ENCODE measurements at regions not wholly inside any gene's neighbourhood (a gene's known extent, or its start where the extent isn't known, plus 50 kb on each side); places are given as distances from the start of the nearest gene placed in this dataset.

- DNase-seq = no peak
These were observed 583.8 kb downstream of the BRINP1 start for GRCh38 chr9:118785456-118785855.

GRCh38 chr9:118786877-118787276 lies 582.4 kb downstream of the BRINP1 start:
- no peak for DNase-seq

- no peak for DNase-seq
These were observed 560.0 kb downstream of the BRINP1 start for GRCh38 chr9:118809160-118809625.

GRCh38 chr9:118829334-118829733 lies 539.9 kb downstream of the BRINP1 start:
- no peak for DNase-seq

GRCh38 chr9:118832371-118832770 lies 536.9 kb downstream of the BRINP1 start:
- DNase-seq = no peak

GRCh38 chr9:118836891-118837290 lies 532.3 kb downstream of the BRINP1 start:
- DNase-seq = no peak

GRCh38 chr9:118871531-118871930 lies 497.7 kb downstream of the BRINP1 start:
- DNase-seq = no peak

- DNase-seq = no peak
These were observed 486.6 kb downstream of the BRINP1 start for GRCh38 chr9:118882684-118883083.

- DNase-seq = no peak
These were observed 485.8 kb downstream of the BRINP1 start for GRCh38 chr9:118883411-118883810.

GRCh38 chr9:118891213-118891612 lies 478.0 kb downstream of the BRINP1 start:
- no peak for DNase-seq

- DNase-seq = no peak
These were observed 472.8 kb downstream of the BRINP1 start for GRCh38 chr9:118896324-118897000.

GRCh38 chr9:118918180-118918579 lies 451.1 kb downstream of the BRINP1 start:
- DNase-seq = no peak

GRCh38 chr9:118928722-118929121 lies 440.5 kb downstream of the BRINP1 start:
- no peak for DNase-seq

GRCh38 chr9:118929287-118929686 lies 439.9 kb downstream of the BRINP1 start:
- DNase-seq = no peak

GRCh38 chr9:118931941-118932340 lies 437.3 kb downstream of the BRINP1 start:
- DNase-seq = no peak

- DNase-seq = no peak
These were observed 430.7 kb downstream of the BRINP1 start for GRCh38 chr9:118938581-118938980.

- DNase-seq = no peak
These were observed 428.8 kb downstream of the BRINP1 start for GRCh38 chr9:118940473-118940872.

- DNase-seq = no peak
These were observed 422.6 kb downstream of the BRINP1 start for GRCh38 chr9:118946669-118947068.

GRCh38 chr9:118954857-118955256 lies 414.4 kb downstream of the BRINP1 start:
- no peak for DNase-seq

GRCh38 chr9:118957585-118957984 lies 411.6 kb downstream of the BRINP1 start:
- no peak for DNase-seq

- no peak for DNase-seq
These were observed 409.9 kb downstream of the BRINP1 start for GRCh38 chr9:118959366-118959765.

- DNase-seq = no peak
These were observed 407.4 kb downstream of the BRINP1 start for GRCh38 chr9:118961857-118962256.

GRCh38 chr9:118962426-118962825 lies 406.8 kb downstream of the BRINP1 start:
- DNase-seq = no peak

GRCh38 chr9:118963674-118964073 lies 405.6 kb downstream of the BRINP1 start:
- no peak for DNase-seq

- DNase-seq = no peak
These were observed 401.3 kb downstream of the BRINP1 start for GRCh38 chr9:118967901-118968300.

Measured in right forelimb (tissue), 1 donor.